ENCODE measurements at regions not wholly inside any gene's neighbourhood (a gene's known extent, or its start where the extent isn't known, plus 50 kb on each side); places are given as distances from the start of the nearest gene placed in this dataset.

GRCh38 chr12:92072112-92072511 lies 73.5 kb downstream of the BTG1 start:
- POLR2A ChIA-PET (ENCODE audit: low non-redundant PET), result no interaction called here
- DNase-seq (ENCODE audit: low spot score), result no peak
- no peak overlapping the region for H3K27ac ChIP-seq
- CTCF ChIA-PET, result no interaction called here
- TF ChIP-seq CTCF (conservative IDR thresholded peaks at IDR 0.05; ENCODE audit: low read depth), result no peak

- ChIA-PET CTCF (interaction anchor here (0.6 kb wide), 1 partner anchor 64 kb away, joined by 3 read pairs; no protein-coding TSS in a partner anchor), POLR2A (ENCODE audit: low non-redundant PET) (no interaction called here)
- TF ChIP-seq CTCF (conservative IDR thresholded peaks at IDR 0.05; ENCODE audit: low read depth), result no peak
- H3K27ac ChIP-seq, result no peak overlapping the region
- no peak for DNase-seq (ENCODE audit: low spot score)
Observed at GRCh38 chr12:92070864-92071445, 74.7 kb downstream of the BTG1 start.

- POLR2A ChIA-PET (ENCODE audit: low non-redundant PET), result no interaction called here
- H3K27ac ChIP-seq, result no peak overlapping the region
- TF ChIP-seq CTCF (conservative IDR thresholded peaks at IDR 0.05; ENCODE audit: low read depth), result no peak
- DNase-seq (ENCODE audit: low spot score), result no peak
- CTCF ChIA-PET, result no interaction called here
Observed at GRCh38 chr12:92070054-92070863, 75.4 kb downstream of the BTG1 start.

GRCh38 chr12:92068459-92068858 lies 77.2 kb downstream of the BTG1 start:
- no peak for TF ChIP-seq CTCF (conservative IDR thresholded peaks at IDR 0.05; ENCODE audit: low read depth)
- no peak overlapping the region for H3K27ac ChIP-seq
- ChIA-PET POLR2A (ENCODE audit: low non-redundant PET) (no interaction called here), CTCF (no interaction called here)
- no peak for DNase-seq (ENCODE audit: low spot score)

GRCh38 chr12:92065639-92066038 lies 80.0 kb downstream of the BTG1 start:
- no peak overlapping the region for H3K27ac ChIP-seq
- TF ChIP-seq CTCF (conservative IDR thresholded peaks at IDR 0.05; ENCODE audit: low read depth), result no peak
- no peak for DNase-seq (ENCODE audit: low spot score)
- ChIA-PET POLR2A (ENCODE audit: low non-redundant PET) (no interaction called here), CTCF (no interaction called here)

GRCh38 chr12:92065018-92065499 lies 80.6 kb downstream of the BTG1 start:
- H3K27ac ChIP-seq, result no peak overlapping the region
- no peak for TF ChIP-seq CTCF (conservative IDR thresholded peaks at IDR 0.05; ENCODE audit: low read depth)
- POLR2A ChIA-PET (ENCODE audit: low non-redundant PET), result no interaction called here
- DNase-seq (ENCODE audit: low spot score), result no peak
- CTCF ChIA-PET, result no interaction called here

All from RWPE1 (cell line).